ENCODE measurements at regions not wholly inside any gene's neighbourhood (a gene's known extent, or its start where the extent isn't known, plus 50 kb on each side); places are given as distances from the start of the nearest gene placed in this dataset.

GRCh38 chr5:2178071-2178477 lies 295.3 kb upstream of the IRX4 start:
- intact Hi-C loops (cut with micrococcal nuclease) = no loop called here
- Mint-ChIP-seq H3K27ac (no peak overlapping the region), H3K36me3 (ENCODE audit: low read depth) (no peaks in the 10 kb centered on the region), H3K9me3 (no peaks in the 10 kb centered on the region), H3K4me3 (no peak overlapping the region), H3K4me1 (ENCODE audit: low read depth) (no peaks in the 10 kb centered on the region), H3K27me3 (no peaks in the 10 kb centered on the region)

GRCh38 chr5:2177244-2177643 lies 294.5 kb upstream of the IRX4 start:
- Mint-ChIP-seq H3K36me3 (ENCODE audit: low read depth) (no peaks in the 10 kb centered on the region), H3K27me3 (no peaks in the 10 kb centered on the region), H3K9me3 (no peaks in the 10 kb centered on the region), H3K4me1 (ENCODE audit: low read depth) (no peaks in the 10 kb centered on the region), H3K4me3 (no peak overlapping the region), H3K27ac (no peak overlapping the region)
- intact Hi-C loops (cut with micrococcal nuclease) = no loop called here

- H3K27ac Mint-ChIP-seq = no peak overlapping the region
- no peaks in the 10 kb centered on the region for H3K9me3 Mint-ChIP-seq
- intact Hi-C loops (cut with micrococcal nuclease) = no loop called here
- H3K27me3 Mint-ChIP-seq = no peaks in the 10 kb centered on the region
- H3K4me1 Mint-ChIP-seq (ENCODE audit: low read depth) = no peaks in the 10 kb centered on the region
- no peak overlapping the region for H3K4me3 Mint-ChIP-seq
- no peaks in the 10 kb centered on the region for H3K36me3 Mint-ChIP-seq (ENCODE audit: low read depth)
These were observed 293.9 kb upstream of the IRX4 start for GRCh38 chr5:2176581-2176980.

GRCh38 chr5:2175842-2176404 lies 293.2 kb upstream of the IRX4 start:
- Mint-ChIP-seq H3K27me3 (no peaks in the 10 kb centered on the region), H3K36me3 (ENCODE audit: low read depth) (no peaks in the 10 kb centered on the region), H3K4me3 (no peak overlapping the region), H3K27ac (no peak overlapping the region), H3K9me3 (no peaks in the 10 kb centered on the region), H3K4me1 (ENCODE audit: low read depth) (no peaks in the 10 kb centered on the region)
- intact Hi-C loops (cut with micrococcal nuclease) = no loop called here

- H3K4me3 Mint-ChIP-seq = no peak overlapping the region
- no peaks in the 10 kb centered on the region for H3K9me3 Mint-ChIP-seq
- H3K27me3 Mint-ChIP-seq = no peaks in the 10 kb centered on the region
- H3K36me3 Mint-ChIP-seq (ENCODE audit: low read depth) = no peaks in the 10 kb centered on the region
- intact Hi-C loops (cut with micrococcal nuclease) = no loop called here
- no peaks in the 10 kb centered on the region for H3K4me1 Mint-ChIP-seq (ENCODE audit: low read depth)
- no peak overlapping the region for H3K27ac Mint-ChIP-seq
These were observed 292.3 kb upstream of the IRX4 start for GRCh38 chr5:2175041-2175440.

- intact Hi-C loops (cut with micrococcal nuclease) = no loop called here
These were observed 291.8 kb upstream of the IRX4 start for GRCh38 chr5:2174538-2174937.

GRCh38 chr5:2173151-2173834 lies 290.6 kb upstream of the IRX4 start:
- intact Hi-C loops (cut with micrococcal nuclease) = no loop called here
- no peak overlapping the region for H3K27ac Mint-ChIP-seq
- no peaks in the 10 kb centered on the region for H3K36me3 Mint-ChIP-seq (ENCODE audit: low read depth)
- H3K4me1 Mint-ChIP-seq (ENCODE audit: low read depth) = no peaks in the 10 kb centered on the region
- H3K9me3 Mint-ChIP-seq = no peaks in the 10 kb centered on the region
- no peak overlapping the region for H3K4me3 Mint-ChIP-seq
- H3K27me3 Mint-ChIP-seq = no peaks in the 10 kb centered on the region

More at GRCh38 chr5:2174538-2174937, 291.8 kb upstream of the IRX4 start:
- Mint-ChIP-seq H3K27ac (no peak overlapping the region), H3K4me1 (ENCODE audit: low read depth) (no peaks in the 10 kb centered on the region), H3K27me3 (no peaks in the 10 kb centered on the region), H3K9me3 (no peaks in the 10 kb centered on the region), H3K4me3 (no peak overlapping the region), H3K36me3 (ENCODE audit: low read depth) (no peaks in the 10 kb centered on the region)

GRCh38 chr5:2172471-2172870 lies 289.7 kb upstream of the IRX4 start:
- intact Hi-C loops (cut with micrococcal nuclease) = no loop called here
- Mint-ChIP-seq H3K36me3 (ENCODE audit: low read depth) (no peaks in the 10 kb centered on the region), H3K27ac (no peak overlapping the region), H3K4me1 (ENCODE audit: low read depth) (no peaks in the 10 kb centered on the region), H3K4me3 (no peak overlapping the region), H3K27me3 (no peaks in the 10 kb centered on the region), H3K9me3 (no peaks in the 10 kb centered on the region)

- intact Hi-C loops (cut with micrococcal nuclease) = no loop called here
- Mint-ChIP-seq H3K36me3 (ENCODE audit: low read depth) (no peaks in the 10 kb centered on the region), H3K9me3 (no peaks in the 10 kb centered on the region), H3K4me1 (ENCODE audit: low read depth) (no peaks in the 10 kb centered on the region), H3K4me3 (no peak overlapping the region), H3K27me3 (no peaks in the 10 kb centered on the region), H3K27ac (no peak overlapping the region)
These were observed 288.0 kb upstream of the IRX4 start for GRCh38 chr5:2170761-2171160.

GRCh38 chr5:2169850-2170760 lies 287.4 kb upstream of the IRX4 start:
- H3K36me3 Mint-ChIP-seq (ENCODE audit: low read depth) = no peaks in the 10 kb centered on the region
- intact Hi-C loops (cut with micrococcal nuclease) = no loop called here
- H3K27me3 Mint-ChIP-seq = no peaks in the 10 kb centered on the region
- H3K9me3 Mint-ChIP-seq = no peaks in the 10 kb centered on the region
- no peaks in the 10 kb centered on the region for H3K4me1 Mint-ChIP-seq (ENCODE audit: low read depth)
- no peak overlapping the region for H3K27ac Mint-ChIP-seq
- H3K4me3 Mint-ChIP-seq = no peak overlapping the region

GRCh38 chr5:2169430-2169808 lies 286.7 kb upstream of the IRX4 start:
- Mint-ChIP-seq H3K27me3 (no peaks in the 10 kb centered on the region), H3K36me3 (ENCODE audit: low read depth) (no peaks in the 10 kb centered on the region), H3K9me3 (no peaks in the 10 kb centered on the region)

GRCh38 chr5:2168601-2169429 lies 286.1 kb upstream of the IRX4 start:
- H3K9me3 Mint-ChIP-seq = no peaks in the 10 kb centered on the region

More at GRCh38 chr5:2169430-2169808, 286.7 kb upstream of the IRX4 start:
- Mint-ChIP-seq H3K4me3 (no peak overlapping the region), H3K4me1 (ENCODE audit: low read depth) (no peaks in the 10 kb centered on the region), H3K27ac (no peak overlapping the region)
- intact Hi-C loops (cut with micrococcal nuclease) = no loop called here

GRCh38 chr5:2167671-2168070 lies 284.9 kb upstream of the IRX4 start:
- Mint-ChIP-seq H3K4me1 (ENCODE audit: low read depth) (no peaks in the 10 kb centered on the region), H3K9me3 (no peaks in the 10 kb centered on the region), H3K27me3 (no peaks in the 10 kb centered on the region), H3K4me3 (no peak overlapping the region), H3K36me3 (ENCODE audit: low read depth) (no peaks in the 10 kb centered on the region), H3K27ac (no peak overlapping the region)
- intact Hi-C loops (cut with micrococcal nuclease) = no loop called here

More at GRCh38 chr5:2168601-2169429, 286.1 kb upstream of the IRX4 start:
- Mint-ChIP-seq H3K4me1 (ENCODE audit: low read depth) (no peaks in the 10 kb centered on the region), H3K27ac (no peak overlapping the region), H3K4me3 (no peak overlapping the region), H3K27me3 (no peaks in the 10 kb centered on the region), H3K36me3 (ENCODE audit: low read depth) (no peaks in the 10 kb centered on the region)
- intact Hi-C loops (cut with micrococcal nuclease) = no loop called here

- intact Hi-C loops (cut with micrococcal nuclease) = no loop called here
- Mint-ChIP-seq H3K4me1 (ENCODE audit: low read depth) (no peaks in the 10 kb centered on the region), H3K4me3 (no peak overlapping the region), H3K27me3 (no peaks in the 10 kb centered on the region), H3K27ac (no peak overlapping the region), H3K9me3 (no peaks in the 10 kb centered on the region), H3K36me3 (ENCODE audit: low read depth) (no peaks in the 10 kb centered on the region)
These were observed 284.3 kb upstream of the IRX4 start for GRCh38 chr5:2166979-2167377.
